DOHH2 (cell line): ENCODE measurements at regions not wholly inside any gene's neighbourhood (a gene's known extent, or its start where the extent isn't known, plus 50 kb on each side); places are given as distances from the start of the nearest gene placed in this dataset.

Source experiments
- H3F3A ChIP-seq: fragments of 200-600 bp; sonication (generic), shearing (Covaris generic); 2 replicates; pipeline ENCODE4 v1.6.0; 2016; ENCODE audit warnings: antibody characterized with exemption, mild to moderate bottlenecking; ENCODE audit not compliant: control insufficient read depth, insufficient read depth
- H3K27ac ChIP-seq: fragments of 200-600 bp; sonication (generic); 2 replicates; pipeline ENCODE4 v1.5.1; 2014; ENCODE audit warnings: low read depth, mild to moderate bottlenecking, low read length, moderate library complexity
- H3K27me3 ChIP-seq: fragments of 200-600 bp; sonication (generic); 2 replicates; pipeline ENCODE4 v1.6.1; 2014; ENCODE audit warnings: mild to moderate bottlenecking, low read length, mixed read lengths; ENCODE audit not compliant: control insufficient read depth
- H3K36me3 ChIP-seq: fragments of 200-600 bp; sonication (generic); 2 replicates; pipeline ENCODE4 v1.6.1; 2014; ENCODE audit warnings: mild to moderate bottlenecking, low read length, moderate library complexity, mixed read lengths; ENCODE audit not compliant: control insufficient read depth
- H3K4me1 ChIP-seq: fragments of 200-600 bp; sonication (generic); 2 replicates; pipeline ENCODE4 v1.6.1; 2014; ENCODE audit warnings: mild to moderate bottlenecking, low read length, mixed read lengths; ENCODE audit not compliant: control insufficient read depth
- H3K4me2 ChIP-seq: fragments of 200-600 bp; sonication (generic); 2 replicates; pipeline ENCODE4 v1.6.0; 2014; ENCODE audit warnings: mild to moderate bottlenecking, low read length, moderate library complexity
- H3K4me3 ChIP-seq: fragments of 200-600 bp; sonication (generic); 2 replicates; pipeline ENCODE4 v1.5.1; 2014; ENCODE audit warnings: mild to moderate bottlenecking, low read length, mixed read lengths
- H3K79me2 ChIP-seq: fragments of 200-600 bp; sonication (generic); 2 replicates; pipeline ENCODE4 v1.6.1; 2014; ENCODE audit warnings: mild to moderate bottlenecking, low read length, mixed read lengths; ENCODE audit not compliant: control insufficient read depth
- H3K9me2 ChIP-seq: fragments of 200-600 bp; sonication (generic); replicated peaks from 2 replicates; pipeline ENCODE4 v1.6.1; 2014; ENCODE audit warnings: mild to moderate bottlenecking, low read length, mixed read lengths; ENCODE audit not compliant: control insufficient read depth
- H3K9me3 ChIP-seq: fragments of 200-600 bp; sonication (generic); 2 replicates; pipeline ENCODE4 v1.6.1; 2014; ENCODE audit warnings: antibody characterized with exemption, low read length, mixed read lengths; ENCODE audit not compliant: control insufficient read depth, insufficient read depth
- H4K20me1 ChIP-seq: fragments of 200-600 bp; sonication (generic); 2 replicates; pipeline ENCODE4 v1.6.0; 2014; ENCODE audit warnings: low read depth, mild to moderate bottlenecking, antibody characterized with exemption, low read length, moderate library complexity; ENCODE audit not compliant: control insufficient read depth, insufficient read depth
- CTCF ChIP-seq: fragments of 200-600 bp; sonication (generic); IDR thresholded peaks from one replicate; pipeline ENCODE4 v1.5.1; 2014; ENCODE audit warnings: antibody characterized with exemption, mild to moderate bottlenecking, low read depth, low read length; ENCODE audit not compliant: poor library complexity, severe bottlenecking
- EZH2phosphoT487 ChIP-seq: fragments of 200-600 bp; sonication (generic); IDR thresholded peaks from 2 replicates; pipeline ENCODE4 v1.6.1; 2017; ENCODE audit warnings: borderline replicate concordance, mild to moderate bottlenecking, antibody characterized with exemption, low read length, moderate library complexity, mixed read lengths

- TF ChIP-seq EZH2phosphoT487: no peak
- TF ChIP-seq CTCF: no peak
- Histone ChIP-seq H3K79me2 (no peaks in the 10 kb centered on the region), H3K9me3 (no peaks in the 10 kb centered on the region), H3K4me2 (no peak overlapping the region), H3K27ac (no peak overlapping the region), H3K9me2 (no peaks in the 10 kb centered on the region), H3F3A (no peaks in the 10 kb centered on the region), H3K4me3 (no peak overlapping the region), H3K27me3 (no peaks in the 10 kb centered on the region), H3K4me1 (no peaks in the 10 kb centered on the region), H4K20me1 (no peaks in the 10 kb centered on the region), H3K36me3 (no peaks in the 10 kb centered on the region)
Measured at GRCh38 chr10:123303581-123304337, 149.6 kb downstream of the BUB3 start.

- Histone ChIP-seq H3K27me3 (no peaks in the 10 kb centered on the region), H3K27ac (no peak overlapping the region), H4K20me1 (no peaks in the 10 kb centered on the region), H3F3A (no peaks in the 10 kb centered on the region), H3K9me3 (no peaks in the 10 kb centered on the region), H3K9me2 (no peaks in the 10 kb centered on the region), H3K4me3 (no peak overlapping the region), H3K79me2 (no peaks in the 10 kb centered on the region), H3K4me1 (no peaks in the 10 kb centered on the region), H3K36me3 (no peaks in the 10 kb centered on the region), H3K4me2 (no peak overlapping the region)
- TF ChIP-seq CTCF: no peak
- no peak for TF ChIP-seq EZH2phosphoT487
Measured at GRCh38 chr10:123305671-123306070, 151.5 kb downstream of the BUB3 start.

- TF ChIP-seq CTCF (no peak), EZH2phosphoT487 (no peak)
- Histone ChIP-seq H3K9me3 (no peaks in the 10 kb centered on the region), H3K27me3 (no peaks in the 10 kb centered on the region), H3K4me1 (no peaks in the 10 kb centered on the region), H3K27ac (no peak overlapping the region), H3K4me3 (no peak overlapping the region), H3K36me3 (no peaks in the 10 kb centered on the region), H4K20me1 (no peaks in the 10 kb centered on the region), H3F3A (no peaks in the 10 kb centered on the region), H3K4me2 (no peak overlapping the region), H3K79me2 (no peaks in the 10 kb centered on the region), H3K9me2 (no peaks in the 10 kb centered on the region)
Measured at GRCh38 chr10:123306290-123306689, 152.1 kb downstream of the BUB3 start.
